ENCODE measurements at regions not wholly inside any gene's neighbourhood (a gene's known extent, or its start where the extent isn't known, plus 50 kb on each side); places are given as distances from the start of the nearest gene placed in this dataset.

- no peak for TF ChIP-seq POLR2A (IDR thresholded peaks at IDR 0.05; ENCODE audit: low read depth, low read length)
- TF ChIP-seq POLR2AphosphoS5 (IDR thresholded peaks at IDR 0.05; ENCODE audit: low read depth, low read length), result no peak
- no peak for TF ChIP-seq POU2F2 (IDR thresholded peaks at IDR 0.05; ENCODE audit: low read depth, low read length)
- no peak for TF ChIP-seq PAX5 (IDR thresholded peaks at IDR 0.05; ENCODE audit: insufficient read depth, low read length, severe bottlenecking)
These were observed 122.6 kb upstream of the FOXF1 start for GRCh38 chr16:86387468-86388440.
